Testis (tissue), 2 donors: ENCODE measurements at regions not wholly inside any gene's neighbourhood (a gene's known extent, or its start where the extent isn't known, plus 50 kb on each side); places are given as distances from the start of the nearest gene placed in this dataset.

Experiments used
- DNase-seq: peaks from one replicate; pipeline ENCODE4 v3.0.0-alpha.2; 2019
- H3K27ac ChIP-seq, 2 donors: fragments of 200-600 bp; sonication (generic); one replicate each; pipeline ENCODE4 v1.5.1; 2019
- H3K27me3 ChIP-seq: fragments of 200-600 bp; sonication (generic); one replicate; pipeline ENCODE4 v1.5.1; 2019
- H3K36me3 ChIP-seq: fragments of 200-600 bp; sonication (generic); one replicate; pipeline ENCODE4 v1.5.1; 2017; ENCODE audit warnings: low read depth; ENCODE audit errors: missing control alignments
- H3K4me1 ChIP-seq: fragments of 200-600 bp; sonication (generic); one replicate; pipeline ENCODE4 v1.5.1; 2019
- H3K4me3 ChIP-seq, 2 donors: fragments of 200-600 bp; sonication (generic); one replicate each; pipeline ENCODE4 v1.5.1; 2017 to 2019
- H3K9me3 ChIP-seq: fragments of 200-600 bp; sonication (generic); one replicate; pipeline ENCODE4 v1.5.1; 2017
- CTCF ChIP-seq, 3 experiments: fragments of 450-650 bp in 2 of 3; fragments of 200-600 bp in 1 of 3; sonication (generic) in 1 of 3; IDR thresholded peaks; one replicate each; pipeline ENCODE4 v1.5.1; 2016 to 2019; ENCODE audit warnings: antibody characterized with exemption in 3 of 3, mild to moderate bottlenecking in 2 of 3, moderate library complexity in 1 of 3
- POLR2A ChIP-seq: fragments of 450-650 bp; IDR thresholded peaks from one replicate; pipeline ENCODE4 v1.6.1; 2017; ENCODE audit warnings: antibody characterized with exemption, mild to moderate bottlenecking, moderate library complexity
- WGBS, 2 donors: methylation state at CpG; one replicate each; pipeline ENCODE4 v1.1.5; 2018; 5-methylcytosine and 5-hydroxymethylcytosine counted together
- intact Hi-C: fragments of 100-400 bp; cut with DNase I; formaldehyde crosslinking; loops from one replicate; pipeline ENCODE4 v1.15.1; 2023; ENCODE audit warnings: low total_unique reads

GRCh38 chr7:106183952-106184351 lies 71.8 kb upstream of the SYPL1 start:
- H3K27ac ChIP-seq = no peak overlapping the region
- H3K27me3 ChIP-seq = no peaks in the 10 kb centered on the region
- no peak for TF ChIP-seq CTCF (IDR thresholded peaks at IDR 0.05)
- no peak for TF ChIP-seq POLR2A
- no peaks in the 10 kb centered on the region for H3K9me3 ChIP-seq
- 71 to 73% methylated on average over 3 of the region's 3 CpGs for WGBS, 2 donors
- intact Hi-C loops = loop anchor here (5.0 kb wide), 1 partner anchor 273 kb away; no protein-coding TSS in a partner anchor
- no peak overlapping the region for H3K4me3 ChIP-seq
- H3K4me1 ChIP-seq = no peaks in the 10 kb centered on the region
- no peaks in the 10 kb centered on the region for H3K36me3 ChIP-seq
- DNase-seq = no peak

GRCh38 chr7:106182904-106183303 lies 70.8 kb upstream of the SYPL1 start:
- Histone ChIP-seq H3K27ac (no peak overlapping the region), H3K36me3 (no peaks in the 10 kb centered on the region), H3K4me3 (no peak overlapping the region), H3K4me1 (no peaks in the 10 kb centered on the region), H3K27me3 (no peaks in the 10 kb centered on the region), H3K9me3 (no peaks in the 10 kb centered on the region)
- 92 to 97% methylated on average over 1 of the region's 1 CpG for WGBS, 2 donors
- intact Hi-C loops = loop anchor here (5.0 kb wide), 1 partner anchor 274 kb away; no protein-coding TSS in a partner anchor
- TF ChIP-seq CTCF (IDR thresholded peaks at IDR 0.05) (no peak), POLR2A (no peak)
- no peak for DNase-seq

- no peak for DNase-seq
- Histone ChIP-seq H3K9me3 (no peaks in the 10 kb centered on the region), H3K4me3 (no peak overlapping the region), H3K27ac (no peak overlapping the region), H3K4me1 (peaks cover 5% of the 10 kb centered on the region), H3K27me3 (no peaks in the 10 kb centered on the region), H3K36me3 (no peaks in the 10 kb centered on the region)
- TF ChIP-seq CTCF (IDR thresholded peaks at IDR 0.05) (no peak), POLR2A (no peak)
- WGBS, 2 donors = 80 to 87% methylated on average over 4 of the region's 4 CpGs
- intact Hi-C loops = loop anchor here (5.0 kb wide), 1 partner anchor 276 kb away; no protein-coding TSS in a partner anchor
These were observed 69.7 kb upstream of the SYPL1 start for GRCh38 chr7:106181658-106182265.

GRCh38 chr7:106180721-106181120 lies 68.6 kb upstream of the SYPL1 start:
- H3K36me3 ChIP-seq = no peaks in the 10 kb centered on the region
- WGBS, 2 donors = 96 to 100% methylated on average over 2 to 7 of the region's 7 CpGs

More at GRCh38 chr7:106180721-106181120, 68.6 kb upstream of the SYPL1 start:
- Histone ChIP-seq H3K4me1 (peaks cover 8% of the 10 kb centered on the region), H3K27me3 (no peaks in the 10 kb centered on the region), H3K4me3 (no peak overlapping the region), H3K9me3 (no peaks in the 10 kb centered on the region), H3K27ac (no peak overlapping the region)
- TF ChIP-seq CTCF (IDR thresholded peaks at IDR 0.05) (no peak), POLR2A (no peak)
- intact Hi-C loops = loop anchor here (5.0 kb wide), 1 partner anchor 277 kb away; no protein-coding TSS in a partner anchor
- no peak for DNase-seq
